GM12878 (cell line): ENCODE measurements at regions not wholly inside any gene's neighbourhood (a gene's known extent, or its start where the extent isn't known, plus 50 kb on each side); places are given as distances from the start of the nearest gene placed in this dataset.
"Not testable (repeated sequence)": the region's sequence is repeated elsewhere in the genome, so short reads cannot be mapped to it uniquely, and the experiment has no call there.

Experiments
- ATAC-seq: fragments of 200-7000 bp; cut with Tn5 transposase; 3 replicates; pipeline ENCODE4 v1.9.1; 2020; ENCODE audit warnings: mild to moderate bottlenecking, moderate library complexity
- BruUV-seq: library from RNA; stranded (reverse); fragments of 400-500 nt; replicated peaks from 2 replicates; lab custom pipeline; 2021; lab: Mats Ljungman, UMichigan
- CTCF ChIA-PET: fragments of 300-600 bp; sonication (Branson Sonifier 250); formaldehyde crosslinking; extraction: SDS; loops from one replicate; lab custom pipeline; 2021; ENCODE audit warnings: inconsistent platforms; lab: Yijun Ruan, JAX
- POLR2A ChIA-PET: fragments of 350-600 bp; formaldehyde crosslinking; extraction: SDS; loops from one replicate; lab custom pipeline; 2021; ENCODE audit warnings: inconsistent platforms; lab: Charles Lee
- RAD21 ChIA-PET: fragments of 300-600 bp; sonication (Branson Sonifier 250); formaldehyde crosslinking; loops from one replicate; lab custom pipeline; 2023; ENCODE audit warnings: antibody characterized with exemption; ENCODE audit not compliant: unreplicated experiment; lab: Charles Lee
- SMC1A ChIA-PET: fragments of 300-600 bp; sonication (Branson Sonifier 250); formaldehyde crosslinking; loops from one replicate; lab custom pipeline; 2023; ENCODE audit not compliant: unreplicated experiment, uncharacterized antibody; lab: Charles Lee
- DNase-seq: peaks from one replicate; pipeline ENCODE4 v3.0.0-alpha.2; 2011; ENCODE audit warnings: low read depth, low spot score
- FAIRE-seq: peaks from 3 replicates; lab custom pipeline; 2011; peaks lifted over from hg19 to GRCh38; lab: Jason Lieb, UNC
- H2AFZ ChIP-seq: 2 replicates; pipeline ENCODE4 v1.6.0; 2011; ENCODE audit warnings: low read depth, low read length, control low read depth; ENCODE audit not compliant: control insufficient read depth
- H3K27ac ChIP-seq: 2 replicates; pipeline ENCODE4 v1.5.1; 2011; ENCODE audit warnings: control low read depth; ENCODE audit not compliant: control insufficient read depth, insufficient read depth
- H3K27me3 ChIP-seq, 2 experiments: replicated peaks in 1 of 2; 2 replicates each; pipeline versions ENCODE4 v1.6.0 to v1.6.1; 2011; ENCODE audit warnings: low read length in 1 of 2; ENCODE audit not compliant: control insufficient read depth in 2 of 2, insufficient read depth in 2 of 2
- H3K36me3 ChIP-seq, 2 experiments: 2 replicates each; pipeline ENCODE4 v1.5.1; 2011; ENCODE audit warnings: low read length in 1 of 2; ENCODE audit not compliant: control insufficient read depth in 2 of 2, insufficient read depth in 2 of 2
- H3K4me1 ChIP-seq: 2 replicates; pipeline ENCODE4 v1.6.1; 2011; ENCODE audit warnings: mild to moderate bottlenecking, low read length, moderate library complexity, mixed read lengths; ENCODE audit not compliant: control insufficient read depth, insufficient read depth
- H3K4me2 ChIP-seq: 2 replicates; pipeline ENCODE4 v1.6.0; 2011; ENCODE audit warnings: control low read depth; ENCODE audit not compliant: control insufficient read depth, insufficient read depth
- H3K4me3 ChIP-seq: fragments of 200-600 bp; sonication (generic); 2 replicates; pipeline ENCODE4 v1.5.1; 2016
- H3K79me2 ChIP-seq: 2 replicates; pipeline ENCODE4 v1.6.0; 2011; ENCODE audit warnings: low read length; ENCODE audit not compliant: control insufficient read depth, insufficient read depth
- H3K9ac ChIP-seq: 2 replicates; pipeline ENCODE4 v1.8.0; 2011; ENCODE audit warnings: low read length, control low read depth, mixed read lengths; ENCODE audit not compliant: control insufficient read depth, insufficient read depth
- H3K9me3 ChIP-seq: replicated peaks from 3 replicates; pipeline ENCODE4 v1.5.1; 2011; ENCODE audit warnings: mild to moderate bottlenecking, low read length; ENCODE audit not compliant: control insufficient read depth, insufficient read depth
- H4K20me1 ChIP-seq: 2 replicates; pipeline ENCODE4 v1.6.0; 2011; ENCODE audit not compliant: control insufficient read depth, insufficient read depth
- JUNB ChIP-seq: IDR thresholded peaks from 2 replicates; pipeline ENCODE4 v1.6.1; 2016; ENCODE audit warnings: antibody characterized with exemption, mild to moderate bottlenecking
- NRF1 ChIP-seq: conservative IDR thresholded peaks from 2 replicates; pipeline ENCODE4 v1.6.1; 2011; ENCODE audit warnings: mild to moderate bottlenecking, low read depth, low read length, improper control_type of control experiment
- PAX5 ChIP-seq: IDR thresholded peaks from 2 replicates; pipeline ENCODE4 v1.6.1; 2011; ENCODE audit warnings: low read depth, low read length, borderline replicate concordance
- RELA ChIP-seq: fragments of 450-650 bp; IDR thresholded peaks from 2 replicates; pipeline ENCODE4 v1.8.0; 2014; ENCODE audit warnings: borderline replicate concordance; ENCODE audit not compliant: partially characterized antibody
- SPI1 ChIP-seq: IDR thresholded peaks from 2 replicates; pipeline ENCODE4 v1.6.1; 2011; ENCODE audit warnings: low read depth, mild to moderate bottlenecking, low read length, moderate library complexity, borderline replicate concordance; ENCODE audit not compliant: insufficient read depth
- STAT1 ChIP-seq: fragments of 450-650 bp; conservative IDR thresholded peaks from 2 replicates; pipeline ENCODE4 v1.6.1; 2014; ENCODE audit warnings: antibody characterized with exemption, mild to moderate bottlenecking
- TBL1XR1 ChIP-seq: IDR thresholded peaks from 2 replicates; pipeline ENCODE4 v1.6.1; 2012; ENCODE audit warnings: low read depth, low read length, improper control_type of control experiment
- TCF12 ChIP-seq: IDR thresholded peaks from 2 replicates; pipeline ENCODE4 v1.6.1; 2011; ENCODE audit warnings: low read depth, mild to moderate bottlenecking, low read length
- WGBS: methylation state at CpG from one replicate; pipeline ENCODE4 v1.1.6; 2016; ENCODE audit warnings: low lambda C conversion rate; ENCODE audit not compliant: insufficient replicate concordance, insufficient coverage; ENCODE audit errors: missing lambda C conversion rate; 5-methylcytosine and 5-hydroxymethylcytosine counted together
- in situ Hi-C: fragments of 300-500 bp; cut with MboI; formaldehyde crosslinking; loops from 9 replicates; pipeline ENCODE4 v1.14.3; 2018; ENCODE audit warnings: mixed read lengths
- intact Hi-C: fragments of 100-400 bp; cut with micrococcal nuclease; formaldehyde crosslinking; loops from one replicate; pipeline ENCODE4 v1.14.2; 2022; ENCODE audit not compliant: unreplicated experiment
- TF ChIP-seq, protein P1 (sequence below): fragments of 450-650 bp; IDR thresholded peaks from 2 replicates; pipeline ENCODE4 v1.6.1; 2017; ENCODE audit warnings: mild to moderate bottlenecking, low read depth, inconsistent platforms; ENCODE audit not compliant: poor library complexity, severe bottlenecking
- TF ChIP-seq, protein P2 (sequence below): fragments of 450-650 bp; IDR thresholded peaks from 2 replicates; pipeline ENCODE4 v1.6.1; 2018; ENCODE audit warnings: mild to moderate bottlenecking, low read depth, moderate library complexity; ENCODE audit not compliant: partially characterized antibody
- TF ChIP-seq, protein P3 (sequence below): IDR thresholded peaks from 2 replicates; pipeline ENCODE4 v1.6.1; 2012; ENCODE audit warnings: low read depth, low read length, improper control_type of control experiment
- TF ChIP-seq, protein P4 (sequence below): IDR thresholded peaks from 2 replicates; pipeline ENCODE4 v1.6.1; 2012; ENCODE audit warnings: low read depth, low read length, improper control_type of control experiment

DNA sequence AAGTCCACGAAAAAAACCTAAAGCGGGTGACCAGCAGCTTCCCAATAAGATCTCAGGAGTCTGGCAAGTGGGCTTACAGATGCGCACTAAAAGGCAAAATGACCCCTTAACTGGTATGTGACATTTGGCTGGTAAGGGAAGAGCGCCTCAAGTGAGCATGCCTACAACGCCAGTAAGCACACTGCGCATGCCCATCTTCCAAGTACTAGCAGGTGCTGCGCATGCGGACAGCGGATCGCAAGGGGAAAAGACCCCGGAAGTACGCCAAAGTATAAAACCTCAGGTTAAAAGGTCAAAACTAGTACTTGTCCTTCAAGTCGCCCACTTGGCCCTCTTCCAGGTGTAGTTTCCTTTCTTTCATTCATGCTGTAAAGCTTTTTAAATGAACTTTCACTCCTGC is 518.5 kb upstream of the MDGA2 start:
- intact Hi-C loops: no loop called here
- H3K4me2 ChIP-seq: no peak overlapping the region
- H3K9me3 ChIP-seq: no peaks in the 10 kb centered on the region
- H2AFZ ChIP-seq: no peak overlapping the region
- POLR2A ChIA-PET: no interaction called here
- H3K79me2 ChIP-seq: no peaks in the 10 kb centered on the region
- no peaks in the 10 kb centered on the region for H3K4me1 ChIP-seq
- no peaks in the 10 kb centered on the region for H3K36me3 ChIP-seq
- ATAC-seq (no peak), DNase-seq (no peak), FAIRE-seq (no peak)
- CTCF ChIA-PET: no interaction called here
- H3K27ac ChIP-seq: no peak overlapping the region
- WGBS: 60% methylated on average over 13 of the region's 13 CpGs
- TF ChIP-seq, protein P1, sequence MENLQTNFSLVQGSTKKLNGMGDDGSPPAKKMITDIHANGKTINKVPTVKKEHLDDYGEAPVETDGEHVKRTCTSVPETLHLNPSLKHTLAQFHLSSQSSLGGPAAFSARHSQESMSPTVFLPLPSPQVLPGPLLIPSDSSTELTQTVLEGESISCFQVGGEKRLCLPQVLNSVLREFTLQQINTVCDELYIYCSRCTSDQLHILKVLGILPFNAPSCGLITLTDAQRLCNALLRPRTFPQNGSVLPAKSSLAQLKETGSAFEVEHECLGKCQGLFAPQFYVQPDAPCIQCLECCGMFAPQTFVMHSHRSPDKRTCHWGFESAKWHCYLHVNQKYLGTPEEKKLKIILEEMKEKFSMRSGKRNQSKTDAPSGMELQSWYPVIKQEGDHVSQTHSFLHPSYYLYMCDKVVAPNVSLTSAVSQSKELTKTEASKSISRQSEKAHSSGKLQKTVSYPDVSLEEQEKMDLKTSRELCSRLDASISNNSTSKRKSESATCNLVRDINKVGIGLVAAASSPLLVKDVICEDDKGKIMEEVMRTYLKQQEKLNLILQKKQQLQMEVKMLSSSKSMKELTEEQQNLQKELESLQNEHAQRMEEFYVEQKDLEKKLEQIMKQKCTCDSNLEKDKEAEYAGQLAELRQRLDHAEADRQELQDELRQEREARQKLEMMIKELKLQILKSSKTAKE: no peak
- TF ChIP-seq TCF12 (no peak), PAX5 (no peak), RELA (no peak), JUNB (no peak), STAT1 (no peak), NRF1 (no peak), TBL1XR1 (no peak), SPI1 (no peak)
- TF ChIP-seq, protein P2, sequence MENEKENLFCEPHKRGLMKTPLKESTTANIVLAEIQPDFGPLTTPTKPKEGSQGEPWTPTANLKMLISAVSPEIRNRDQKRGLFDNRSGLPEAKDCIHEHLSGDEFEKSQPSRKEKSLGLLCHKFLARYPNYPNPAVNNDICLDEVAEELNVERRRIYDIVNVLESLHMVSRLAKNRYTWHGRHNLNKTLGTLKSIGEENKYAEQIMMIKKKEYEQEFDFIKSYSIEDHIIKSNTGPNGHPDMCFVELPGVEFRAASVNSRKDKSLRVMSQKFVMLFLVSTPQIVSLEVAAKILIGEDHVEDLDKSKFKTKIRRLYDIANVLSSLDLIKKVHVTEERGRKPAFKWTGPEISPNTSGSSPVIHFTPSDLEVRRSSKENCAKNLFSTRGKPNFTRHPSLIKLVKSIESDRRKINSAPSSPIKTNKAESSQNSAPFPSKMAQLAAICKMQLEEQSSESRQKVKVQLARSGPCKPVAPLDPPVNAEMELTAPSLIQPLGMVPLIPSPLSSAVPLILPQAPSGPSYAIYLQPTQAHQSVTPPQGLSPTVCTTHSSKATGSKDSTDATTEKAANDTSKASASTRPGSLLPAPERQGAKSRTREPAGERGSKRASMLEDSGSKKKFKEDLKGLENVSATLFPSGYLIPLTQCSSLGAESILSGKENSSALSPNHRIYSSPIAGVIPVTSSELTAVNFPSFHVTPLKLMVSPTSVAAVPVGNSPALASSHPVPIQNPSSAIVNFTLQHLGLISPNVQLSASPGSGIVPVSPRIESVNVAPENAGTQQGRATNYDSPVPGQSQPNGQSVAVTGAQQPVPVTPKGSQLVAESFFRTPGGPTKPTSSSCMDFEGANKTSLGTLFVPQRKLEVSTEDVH: no peak
- TF ChIP-seq, protein P3, sequence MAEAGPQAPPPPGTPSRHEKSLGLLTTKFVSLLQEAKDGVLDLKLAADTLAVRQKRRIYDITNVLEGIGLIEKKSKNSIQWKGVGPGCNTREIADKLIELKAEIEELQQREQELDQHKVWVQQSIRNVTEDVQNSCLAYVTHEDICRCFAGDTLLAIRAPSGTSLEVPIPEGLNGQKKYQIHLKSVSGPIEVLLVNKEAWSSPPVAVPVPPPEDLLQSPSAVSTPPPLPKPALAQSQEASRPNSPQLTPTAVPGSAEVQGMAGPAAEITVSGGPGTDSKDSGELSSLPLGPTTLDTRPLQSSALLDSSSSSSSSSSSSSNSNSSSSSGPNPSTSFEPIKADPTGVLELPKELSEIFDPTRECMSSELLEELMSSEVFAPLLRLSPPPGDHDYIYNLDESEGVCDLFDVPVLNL: no peak
- TF ChIP-seq, protein P4, sequence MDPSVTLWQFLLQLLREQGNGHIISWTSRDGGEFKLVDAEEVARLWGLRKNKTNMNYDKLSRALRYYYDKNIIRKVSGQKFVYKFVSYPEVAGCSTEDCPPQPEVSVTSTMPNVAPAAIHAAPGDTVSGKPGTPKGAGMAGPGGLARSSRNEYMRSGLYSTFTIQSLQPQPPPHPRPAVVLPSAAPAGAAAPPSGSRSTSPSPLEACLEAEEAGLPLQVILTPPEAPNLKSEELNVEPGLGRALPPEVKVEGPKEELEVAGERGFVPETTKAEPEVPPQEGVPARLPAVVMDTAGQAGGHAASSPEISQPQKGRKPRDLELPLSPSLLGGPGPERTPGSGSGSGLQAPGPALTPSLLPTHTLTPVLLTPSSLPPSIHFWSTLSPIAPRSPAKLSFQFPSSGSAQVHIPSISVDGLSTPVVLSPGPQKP: no peak
- no peaks in the 10 kb centered on the region for H4K20me1 ChIP-seq
- no TSS peak for BruUV-seq
- no peak overlapping the region for H3K4me3 ChIP-seq
- H3K27me3 ChIP-seq: no peaks in the 10 kb centered on the region
- in situ Hi-C loops: no loop called here
- RAD21 ChIA-PET: no interaction called here
- SMC1A ChIA-PET: no interaction called here
- H3K9ac ChIP-seq: no peak overlapping the region

DNA sequence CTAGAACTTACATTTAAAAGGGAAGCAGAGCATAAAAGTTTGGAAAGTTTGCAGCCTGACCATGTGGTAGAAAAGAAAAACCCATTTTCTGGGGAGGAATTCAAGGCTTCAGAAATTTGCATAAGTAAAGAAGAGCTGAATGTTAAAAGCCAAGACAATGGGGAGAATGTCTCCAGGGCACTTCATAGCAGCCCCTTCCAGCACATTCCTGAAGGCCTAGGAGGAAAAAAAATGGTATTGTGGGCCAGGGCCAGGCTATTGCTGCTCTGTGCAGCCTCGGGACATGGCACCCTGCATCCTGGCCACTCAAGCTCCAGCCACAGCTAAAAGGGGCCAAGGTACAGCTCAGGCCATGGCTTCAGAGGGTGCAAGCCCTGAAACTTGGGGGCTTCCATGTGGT is 474.2 kb upstream of the MDGA2 start:
- WGBS: 0% methylated on average over 1 of the region's 1 CpG
- H4K20me1 ChIP-seq, SMC1A ChIA-PET, H3K79me2 ChIP-seq, in situ Hi-C loops, H3K4me3 ChIP-seq, BruUV-seq, DNase-seq, CTCF ChIA-PET, RAD21 ChIA-PET, H2AFZ ChIP-seq, intact Hi-C loops, POLR2A ChIA-PET, H3K36me3 ChIP-seq, FAIRE-seq, H3K27ac ChIP-seq, H3K9ac ChIP-seq, H3K27me3 ChIP-seq, H3K4me2 ChIP-seq, H3K4me1 ChIP-seq, ATAC-seq, H3K9me3 ChIP-seq: not testable (repeated sequence)
